PC-9 (cell line): ENCODE measurements at regions not wholly inside any gene's neighbourhood (a gene's known extent, or its start where the extent isn't known, plus 50 kb on each side); places are given as distances from the start of the nearest gene placed in this dataset.
A peak's percentile ranks its signal among the peaks of the same experiment; 100 is the strongest.

Source experiments
- BruUV-seq: library from RNA; stranded (reverse); fragments of 400-500 nt; replicated peaks from 2 replicates; lab custom pipeline; 2021; lab: Mats Ljungman, UMichigan
- CTCF ChIA-PET: fragments of 300-600 bp; sonication (Branson Sonifier 250); formaldehyde crosslinking; loops from one replicate; lab custom pipeline; 2022; ENCODE audit warnings: antibody characterized with exemption; lab: Charles Lee
- POLR2A ChIA-PET: fragments of 300-600 bp; sonication (Branson Sonifier 250); formaldehyde crosslinking; loops from one replicate; lab custom pipeline; 2022; ENCODE audit warnings: antibody characterized with exemption; ENCODE audit not compliant: unreplicated experiment; lab: Charles Lee
- DNase-seq, 2 experiments: peaks; one replicate each; pipeline versions ENCODE4 v3.0.0 to v3.0.0-alpha.2; 2015 to 2022; ENCODE audit warnings: mixed read lengths in 1 of 2
- H2AFZ ChIP-seq: fragments of 200-600 bp; sonication (generic); 2 replicates; pipeline ENCODE4 v1.8.1; 2017; ENCODE audit warnings: antibody characterized with exemption
- H3F3A ChIP-seq: fragments of 200-600 bp; sonication (generic); 2 replicates; pipeline ENCODE4 v1.8.1; 2017; ENCODE audit warnings: antibody characterized with exemption, mild to moderate bottlenecking, low read depth; ENCODE audit not compliant: insufficient read depth
- H3K27ac ChIP-seq: fragments of 200-600 bp; sonication (generic); 2 replicates; pipeline ENCODE4 v1.6.1; 2016; ENCODE audit warnings: mixed run types
- H3K27me3 ChIP-seq: fragments of 200-600 bp; sonication (generic); 2 replicates; pipeline ENCODE4 v1.6.1; 2016; ENCODE audit warnings: low read depth, mixed run types; ENCODE audit not compliant: insufficient read depth
- H3K36me3 ChIP-seq: fragments of 200-600 bp; sonication (generic); 2 replicates; pipeline ENCODE4 v1.6.1; 2016; ENCODE audit warnings: low read depth, mixed run types
- H3K4me1 ChIP-seq: fragments of 200-600 bp; sonication (generic); replicated peaks from 2 replicates; pipeline ENCODE4 v1.6.1; 2016; ENCODE audit warnings: mixed run types; ENCODE audit not compliant: insufficient read depth
- H3K4me2 ChIP-seq: fragments of 200-600 bp; sonication (generic); 2 replicates; pipeline ENCODE4 v1.6.1; 2017; ENCODE audit warnings: mixed run types
- H3K4me3 ChIP-seq: fragments of 200-600 bp; sonication (generic); 2 replicates; pipeline ENCODE4 v1.6.1; 2016; ENCODE audit warnings: mixed run types
- H3K79me2 ChIP-seq: fragments of 200-600 bp; sonication (generic); 2 replicates; pipeline ENCODE4 v1.6.1; 2017; ENCODE audit warnings: low read depth, mixed run types
- H3K9me2 ChIP-seq: fragments of 200-600 bp; sonication (generic); 2 replicates; pipeline ENCODE4 v1.8.1; 2017; ENCODE audit warnings: mild to moderate bottlenecking; ENCODE audit not compliant: insufficient read depth
- H3K9me3 ChIP-seq: fragments of 200-600 bp; sonication (generic); 2 replicates; pipeline ENCODE4 v1.8.1; 2016; ENCODE audit warnings: low read depth; ENCODE audit not compliant: insufficient read depth
- H4K20me1 ChIP-seq: fragments of 200-600 bp; sonication (generic); 2 replicates; pipeline ENCODE4 v1.8.1; 2017; ENCODE audit not compliant: insufficient read depth
- EZH2 ChIP-seq: fragments of 200-600 bp; sonication (generic); IDR thresholded peaks from 2 replicates; pipeline ENCODE4 v1.8.0; 2017; ENCODE audit warnings: antibody characterized with exemption, low read depth
- intact Hi-C: fragments of 100-400 bp; cut with micrococcal nuclease; formaldehyde crosslinking; loops from one replicate; pipeline ENCODE4 v1.10.0; 2022; ENCODE audit not compliant: unreplicated experiment
- TF ChIP-seq, protein P1 (sequence below): fragments of 200-600 bp; sonication (generic); conservative IDR thresholded peaks from 2 replicates; pipeline ENCODE4 v1.6.1; 2017; ENCODE audit warnings: mixed run types, antibody characterized with exemption, mild to moderate bottlenecking, moderate library complexity

DNA sequence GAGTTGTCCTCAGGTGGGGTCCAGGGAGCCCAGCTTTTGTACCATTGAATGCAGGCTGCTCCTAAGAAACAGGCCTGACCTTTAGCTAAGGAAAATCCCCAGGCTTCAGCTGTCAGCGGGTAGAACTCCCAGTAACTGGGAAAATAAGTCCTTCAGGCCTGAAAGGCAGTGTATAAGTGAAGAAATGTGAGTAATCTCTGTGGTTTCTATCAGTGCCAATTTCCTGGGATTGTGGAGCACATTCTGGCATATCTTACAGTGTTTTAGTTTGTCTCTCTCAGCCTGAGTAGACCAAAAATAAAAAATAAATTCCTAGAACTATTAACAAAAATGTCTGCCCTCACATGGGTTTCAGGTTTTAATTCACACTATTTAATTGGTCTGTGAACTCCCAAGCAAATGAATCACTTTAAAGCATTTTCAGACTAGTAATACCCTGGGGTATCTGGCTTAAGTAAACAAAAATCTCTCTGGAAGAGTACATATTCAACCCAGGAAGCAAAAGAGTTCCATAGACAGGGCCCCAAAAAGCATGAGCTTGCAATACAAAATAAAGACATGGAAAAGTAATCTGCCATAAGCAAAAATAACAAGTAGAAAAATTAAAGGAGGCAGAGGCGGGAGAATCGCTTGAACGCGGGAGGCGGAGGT lies 566.2 kb upstream of the NOX3 start:
- Histone ChIP-seq H3K27me3 (no peaks in the 10 kb centered on the region), H3K9me2 (no peaks in the 10 kb centered on the region), H3K4me2 (no peak overlapping the region), H3K36me3 (no peaks in the 10 kb centered on the region), H2AFZ (peak overlapping the region; percentile 62; the same call in 1 of the 2 replicates), H4K20me1 (no peaks in the 10 kb centered on the region), H3K4me3 (no peak overlapping the region), H3K79me2 (no peaks in the 10 kb centered on the region), H3K27ac (peak overlapping the region; percentile 41; the same call in 1 of the 2 replicates), H3K4me1 (no peaks in the 10 kb centered on the region), H3K9me3 (no peaks in the 10 kb centered on the region), H3F3A (no peaks in the 10 kb centered on the region)
- CTCF ChIA-PET = no interaction called here
- intact Hi-C loops = no loop called here
- POLR2A ChIA-PET = no interaction called here
- DNase-seq = no peak
- BruUV-seq = no TSS peak
- TF ChIP-seq, protein P1, sequence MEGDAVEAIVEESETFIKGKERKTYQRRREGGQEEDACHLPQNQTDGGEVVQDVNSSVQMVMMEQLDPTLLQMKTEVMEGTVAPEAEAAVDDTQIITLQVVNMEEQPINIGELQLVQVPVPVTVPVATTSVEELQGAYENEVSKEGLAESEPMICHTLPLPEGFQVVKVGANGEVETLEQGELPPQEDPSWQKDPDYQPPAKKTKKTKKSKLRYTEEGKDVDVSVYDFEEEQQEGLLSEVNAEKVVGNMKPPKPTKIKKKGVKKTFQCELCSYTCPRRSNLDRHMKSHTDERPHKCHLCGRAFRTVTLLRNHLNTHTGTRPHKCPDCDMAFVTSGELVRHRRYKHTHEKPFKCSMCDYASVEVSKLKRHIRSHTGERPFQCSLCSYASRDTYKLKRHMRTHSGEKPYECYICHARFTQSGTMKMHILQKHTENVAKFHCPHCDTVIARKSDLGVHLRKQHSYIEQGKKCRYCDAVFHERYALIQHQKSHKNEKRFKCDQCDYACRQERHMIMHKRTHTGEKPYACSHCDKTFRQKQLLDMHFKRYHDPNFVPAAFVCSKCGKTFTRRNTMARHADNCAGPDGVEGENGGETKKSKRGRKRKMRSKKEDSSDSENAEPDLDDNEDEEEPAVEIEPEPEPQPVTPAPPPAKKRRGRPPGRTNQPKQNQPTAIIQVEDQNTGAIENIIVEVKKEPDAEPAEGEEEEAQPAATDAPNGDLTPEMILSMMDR = no peak
- no peak for TF ChIP-seq EZH2

DNA sequence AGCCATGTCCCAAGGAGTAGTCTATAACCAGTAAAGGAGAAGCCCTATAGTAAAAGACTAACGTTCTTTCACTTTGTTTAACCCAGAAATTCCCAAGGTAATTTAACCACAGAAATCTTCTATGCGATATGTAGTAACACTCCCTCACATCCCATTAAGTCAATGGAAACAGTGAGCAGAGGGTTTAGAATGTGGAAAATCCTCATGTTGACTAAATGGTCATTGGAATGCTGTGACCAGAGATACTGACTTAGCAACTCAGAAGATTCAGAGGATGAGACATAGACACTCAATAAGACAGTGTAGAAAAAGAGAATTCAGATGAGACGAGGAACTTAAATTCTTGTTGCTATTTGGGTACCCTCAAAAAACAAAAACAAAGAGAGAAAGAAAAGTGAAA lies 562.2 kb upstream of the NOX3 start:
- no peak overlapping the region for H3K27ac ChIP-seq
- ChIA-PET POLR2A (no interaction called here), CTCF (no interaction called here)
- no peaks in the 10 kb centered on the region for H3K27me3 ChIP-seq
- intact Hi-C loops = no loop called here
- H3K4me2 ChIP-seq = no peak overlapping the region
- DNase-seq = no peak
- H3K4me1 ChIP-seq = no peaks in the 10 kb centered on the region
- no TSS peak for BruUV-seq
- no peaks in the 10 kb centered on the region for H3K9me3 ChIP-seq
- no peaks in the 10 kb centered on the region for H3K9me2 ChIP-seq
- H2AFZ ChIP-seq = no peak overlapping the region
- H3K36me3 ChIP-seq = no peaks in the 10 kb centered on the region
- TF ChIP-seq EZH2 = no peak
- TF ChIP-seq, protein P1 = no peak
- H3K4me3 ChIP-seq = no peak overlapping the region
- H4K20me1 ChIP-seq = no peaks in the 10 kb centered on the region
- H3F3A ChIP-seq = no peaks in the 10 kb centered on the region
- H3K79me2 ChIP-seq = no peaks in the 10 kb centered on the region

DNA sequence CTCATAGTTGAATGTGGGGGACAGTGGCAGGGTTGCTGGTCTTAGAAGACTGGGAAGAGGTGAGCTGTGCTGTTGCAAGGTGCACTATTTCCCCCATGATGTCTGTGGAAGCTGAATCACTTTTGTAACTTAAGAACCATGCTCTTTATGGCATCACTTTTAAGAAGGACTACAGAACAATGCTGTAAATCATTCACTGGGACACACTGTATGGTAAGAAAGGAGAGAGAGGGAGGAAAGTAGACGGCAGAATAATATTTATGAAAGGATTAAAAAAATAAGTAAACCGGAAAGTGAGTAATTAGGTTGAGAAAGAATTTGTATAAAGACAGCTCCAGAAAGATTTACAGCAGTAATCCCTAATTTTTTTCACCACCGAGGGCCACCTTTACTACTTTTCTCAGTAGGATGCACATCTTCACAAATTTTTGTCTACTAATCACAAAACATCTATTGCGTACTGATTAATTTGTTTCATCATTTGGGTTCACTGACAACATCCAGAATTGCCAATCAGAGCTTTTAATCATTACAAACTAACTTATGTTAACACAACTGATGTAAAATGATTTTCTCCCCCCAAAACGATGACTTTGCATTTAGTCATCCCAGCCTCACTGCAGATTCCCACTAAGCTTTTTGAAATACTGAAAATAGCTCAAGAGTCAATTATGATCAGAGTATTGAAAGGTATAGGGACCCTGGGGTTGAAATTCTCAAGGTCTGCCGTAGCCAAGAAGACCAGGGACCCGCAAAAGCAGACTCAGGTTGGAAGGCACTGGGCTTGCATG lies 560.7 kb upstream of the NOX3 start:
- TF ChIP-seq, protein P1 = no peak
- TF ChIP-seq EZH2 = no peak
- BruUV-seq = no TSS peak
- intact Hi-C loops = no loop called here

More for the DNA sequence above, 560.7 kb upstream of the NOX3 start:
- no peaks in the 10 kb centered on the region for H3K9me3 ChIP-seq
- POLR2A ChIA-PET = no interaction called here
- H3K4me1 ChIP-seq = no peaks in the 10 kb centered on the region
- DNase-seq = no peak
- no peak overlapping the region for H3K4me3 ChIP-seq
- no peaks in the 10 kb centered on the region for H3F3A ChIP-seq
- CTCF ChIA-PET = interaction anchor here (0.5 kb wide), 1 partner anchor 41 kb away, joined by 3 read pairs; no protein-coding TSS in a partner anchor
- no peaks in the 10 kb centered on the region for H3K79me2 ChIP-seq
- no peak overlapping the region for H3K27ac ChIP-seq
- no peak overlapping the region for H2AFZ ChIP-seq
- no peaks in the 10 kb centered on the region for H4K20me1 ChIP-seq
- no peaks in the 10 kb centered on the region for H3K27me3 ChIP-seq
- H3K4me2 ChIP-seq = no peak overlapping the region
- no peaks in the 10 kb centered on the region for H3K9me2 ChIP-seq
- H3K36me3 ChIP-seq = no peaks in the 10 kb centered on the region
